ENCODE measurements at regions not wholly inside any gene's neighbourhood (a gene's known extent, or its start where the extent isn't known, plus 50 kb on each side); places are given as distances from the start of the nearest gene placed in this dataset.

DNA sequence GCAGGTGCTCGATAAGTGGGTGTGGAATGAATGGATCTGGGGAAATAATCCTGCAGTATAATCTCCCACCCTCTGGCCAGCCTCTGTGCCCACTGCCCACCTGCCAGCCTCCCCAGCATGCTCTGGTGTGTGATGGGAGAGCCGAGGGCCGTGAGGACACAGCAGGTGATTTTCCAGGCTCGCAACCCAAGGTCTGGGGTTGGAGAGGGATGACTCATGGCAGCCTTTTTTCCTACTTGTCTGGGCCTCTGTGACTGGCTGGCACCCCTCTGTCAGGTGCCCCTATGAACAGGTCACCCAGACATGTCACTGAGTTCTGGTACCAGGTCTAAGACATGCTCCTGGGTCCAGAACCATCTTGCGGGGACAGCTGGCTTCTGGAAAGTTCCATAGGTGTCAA lies 385.7 kb upstream of the TNRC6C start:
- TF ChIP-seq ZFX (IDR thresholded peaks at IDR 0.05; ENCODE audit: borderline replicate concordance) = no peak
- TF ChIP-seq, protein P1, sequence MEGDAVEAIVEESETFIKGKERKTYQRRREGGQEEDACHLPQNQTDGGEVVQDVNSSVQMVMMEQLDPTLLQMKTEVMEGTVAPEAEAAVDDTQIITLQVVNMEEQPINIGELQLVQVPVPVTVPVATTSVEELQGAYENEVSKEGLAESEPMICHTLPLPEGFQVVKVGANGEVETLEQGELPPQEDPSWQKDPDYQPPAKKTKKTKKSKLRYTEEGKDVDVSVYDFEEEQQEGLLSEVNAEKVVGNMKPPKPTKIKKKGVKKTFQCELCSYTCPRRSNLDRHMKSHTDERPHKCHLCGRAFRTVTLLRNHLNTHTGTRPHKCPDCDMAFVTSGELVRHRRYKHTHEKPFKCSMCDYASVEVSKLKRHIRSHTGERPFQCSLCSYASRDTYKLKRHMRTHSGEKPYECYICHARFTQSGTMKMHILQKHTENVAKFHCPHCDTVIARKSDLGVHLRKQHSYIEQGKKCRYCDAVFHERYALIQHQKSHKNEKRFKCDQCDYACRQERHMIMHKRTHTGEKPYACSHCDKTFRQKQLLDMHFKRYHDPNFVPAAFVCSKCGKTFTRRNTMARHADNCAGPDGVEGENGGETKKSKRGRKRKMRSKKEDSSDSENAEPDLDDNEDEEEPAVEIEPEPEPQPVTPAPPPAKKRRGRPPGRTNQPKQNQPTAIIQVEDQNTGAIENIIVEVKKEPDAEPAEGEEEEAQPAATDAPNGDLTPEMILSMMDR (IDR thresholded peaks at IDR 0.05) = no peak
- H3K27ac ChIP-seq = no peak overlapping the region

DNA sequence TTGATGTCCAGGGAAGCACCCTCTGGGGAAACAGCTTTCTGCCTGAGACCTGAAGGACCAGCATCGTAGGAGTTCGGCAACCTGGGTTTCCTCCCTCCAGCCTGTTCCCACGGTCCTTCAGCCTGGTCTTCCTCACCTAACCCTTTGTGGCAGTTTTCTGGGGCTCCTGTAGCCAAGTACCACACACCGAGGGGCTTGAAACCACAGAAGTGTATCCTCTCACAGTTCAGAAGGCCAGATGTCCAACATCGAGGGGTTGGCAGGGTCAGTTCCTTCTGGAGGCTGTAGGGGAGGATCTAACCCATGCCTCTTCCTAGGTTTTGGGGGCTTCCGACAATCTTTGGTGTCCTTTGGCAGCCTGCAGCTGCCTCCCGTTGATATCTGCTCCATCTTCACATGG lies 381.0 kb upstream of the TNRC6C start:
- no peak overlapping the region for H3K27ac ChIP-seq
- TF ChIP-seq, protein P1 (IDR thresholded peaks at IDR 0.05) = no peak
- no peak for TF ChIP-seq ZFX (IDR thresholded peaks at IDR 0.05; ENCODE audit: borderline replicate concordance)

DNA sequence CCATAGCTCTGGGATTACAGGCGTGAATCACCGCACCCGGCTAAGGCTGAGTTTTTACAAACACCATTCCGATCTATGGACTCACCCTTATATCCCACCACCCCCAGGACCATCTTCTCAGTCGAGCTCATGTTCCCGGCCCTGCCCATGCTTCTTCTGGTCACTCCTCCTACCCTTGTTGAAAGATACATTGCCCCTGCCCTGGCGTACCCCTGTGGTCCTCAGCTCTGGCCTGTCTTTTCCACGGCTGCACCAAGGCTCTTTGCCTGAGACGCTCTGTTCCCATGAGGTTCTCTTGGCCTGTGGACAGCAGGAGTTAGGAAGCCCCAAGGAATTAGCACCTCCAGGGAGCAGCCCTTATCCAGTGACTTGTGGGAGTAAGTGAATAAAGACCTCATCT lies 379.4 kb upstream of the TNRC6C start:
- TF ChIP-seq ZFX (IDR thresholded peaks at IDR 0.05; ENCODE audit: borderline replicate concordance) = no peak
- TF ChIP-seq, protein P1 (IDR thresholded peaks at IDR 0.05) = no peak
- no peak overlapping the region for H3K27ac ChIP-seq

DNA sequence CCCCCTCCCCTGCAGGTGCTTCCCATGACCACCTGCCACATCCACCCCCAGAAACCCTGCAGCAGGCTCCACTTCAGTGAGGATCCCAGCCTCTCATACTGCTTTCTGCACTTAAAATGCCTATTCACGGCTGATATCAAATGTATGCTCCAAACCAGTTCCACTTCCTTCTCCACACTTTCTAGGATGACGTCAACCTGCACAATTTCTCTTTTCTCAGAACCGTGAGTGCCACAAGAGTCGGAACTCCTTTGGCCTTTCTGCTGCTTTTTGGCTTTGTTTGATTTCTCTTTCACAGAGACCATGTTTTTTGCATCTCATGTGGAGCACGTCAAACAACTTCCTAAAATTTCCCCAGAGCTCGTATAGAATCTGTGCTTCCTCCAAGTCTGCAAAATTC lies 378.8 kb upstream of the TNRC6C start:
- TF ChIP-seq ZFX (IDR thresholded peaks at IDR 0.05; ENCODE audit: borderline replicate concordance) = no peak
- TF ChIP-seq, protein P1 (IDR thresholded peaks at IDR 0.05) = no peak
- no peak overlapping the region for H3K27ac ChIP-seq

DNA sequence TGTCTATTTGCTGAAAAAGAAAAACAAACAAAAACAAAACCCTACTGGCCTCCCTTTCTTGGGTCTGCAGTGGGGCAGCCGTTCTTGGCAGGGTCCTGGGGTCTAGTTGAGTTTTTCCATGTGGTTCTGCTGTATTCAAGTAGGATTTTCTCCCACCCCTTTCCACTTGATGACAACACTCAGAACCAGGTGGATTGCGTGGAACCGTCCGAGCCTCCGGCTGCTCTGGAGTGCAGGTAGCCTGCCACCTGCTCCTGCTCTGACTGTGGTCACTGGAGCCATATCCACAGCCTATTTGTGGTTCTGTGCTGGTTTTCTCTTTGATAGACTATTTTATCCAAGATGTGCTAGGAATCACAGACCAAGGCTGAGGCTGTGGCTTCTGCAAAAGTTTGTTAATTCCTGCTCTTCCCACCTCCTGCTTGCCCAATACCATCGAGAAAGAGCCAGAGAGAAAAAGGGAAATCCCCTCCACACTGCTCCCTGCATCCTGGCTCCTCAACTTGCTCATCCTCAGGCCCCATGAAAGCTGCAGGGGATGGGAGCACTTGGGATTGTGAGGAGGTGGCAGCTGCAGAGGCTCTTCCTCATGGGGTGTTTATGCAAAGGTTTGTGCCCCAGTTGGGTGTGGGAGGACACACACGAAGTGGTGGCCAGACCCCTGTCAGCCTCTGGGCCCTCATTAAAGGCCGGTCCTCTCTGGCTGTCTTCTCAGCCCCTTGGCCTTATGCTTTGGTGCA lies 377.8 kb upstream of the TNRC6C start:
- TF ChIP-seq, protein P1 (IDR thresholded peaks at IDR 0.05) = no peak
- TF ChIP-seq ZFX (IDR thresholded peaks at IDR 0.05; ENCODE audit: borderline replicate concordance) = no peak
- H3K27ac ChIP-seq = no peak overlapping the region

DNA sequence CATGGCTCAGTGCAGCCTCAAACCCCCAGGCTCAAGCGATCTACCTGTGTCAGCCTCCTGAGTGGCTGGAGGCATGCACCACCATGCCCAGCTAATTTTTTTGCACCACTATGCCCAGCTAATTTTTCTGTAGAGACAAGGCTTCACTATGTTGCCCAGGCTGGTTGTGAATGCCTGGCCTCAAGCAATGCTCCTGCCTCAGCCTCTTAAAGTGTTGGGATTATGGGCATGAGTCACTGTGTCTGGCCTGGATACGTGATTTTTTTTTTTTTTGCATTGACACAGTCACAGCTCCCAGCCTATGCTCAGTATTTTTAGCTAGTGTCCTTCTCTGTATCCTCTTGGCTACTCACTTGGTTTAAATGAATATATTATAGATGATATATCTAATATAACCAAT lies 377.0 kb upstream of the TNRC6C start:
- no peak overlapping the region for H3K27ac ChIP-seq
- no peak for TF ChIP-seq ZFX (IDR thresholded peaks at IDR 0.05; ENCODE audit: borderline replicate concordance)
- TF ChIP-seq, protein P1 (IDR thresholded peaks at IDR 0.05) = no peak

DNA sequence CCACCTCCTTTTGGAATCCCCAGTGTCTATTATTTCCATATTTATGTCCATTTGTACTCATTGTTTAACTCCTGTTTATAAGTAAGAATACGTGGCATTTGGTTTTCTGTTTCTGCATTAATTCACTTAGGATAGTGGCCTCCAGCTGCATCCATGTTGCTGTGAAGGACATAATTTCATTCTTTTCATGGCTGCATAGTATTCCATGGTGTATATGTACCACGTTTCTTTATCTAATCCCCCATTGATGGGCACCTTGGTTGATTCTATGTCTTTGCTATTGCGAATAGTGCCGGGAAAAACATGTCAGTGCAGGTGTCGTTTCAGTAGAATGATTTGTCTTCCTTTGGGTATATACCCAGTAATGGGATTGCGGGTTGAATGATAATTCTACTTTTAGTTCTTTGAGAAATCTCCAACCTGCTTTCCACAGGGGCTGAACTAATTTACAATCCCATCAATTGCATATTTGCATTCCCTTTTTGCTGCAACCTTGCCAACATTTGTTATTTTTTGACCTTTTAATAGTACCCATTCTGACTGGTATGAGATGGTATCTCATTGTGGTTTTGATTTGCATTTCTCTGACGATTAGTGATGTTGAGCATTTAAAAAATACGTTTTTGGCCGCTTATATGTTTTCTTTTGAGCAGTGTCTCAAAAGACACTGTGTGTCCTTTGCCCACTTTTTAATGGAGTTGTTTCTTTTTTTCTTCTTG lies 373.2 kb upstream of the TNRC6C start:
- TF ChIP-seq, protein P1 (IDR thresholded peaks at IDR 0.05) = no peak
- TF ChIP-seq ZFX (IDR thresholded peaks at IDR 0.05; ENCODE audit: borderline replicate concordance) = no peak
- no peak overlapping the region for H3K27ac ChIP-seq

Measured in 22Rv1 (cell line).